Cardiac muscle cell (in vitro differentiated cells and primary cell): ENCODE measurements at regions not wholly inside any gene's neighbourhood (a gene's known extent, or its start where the extent isn't known, plus 50 kb on each side); places are given as distances from the start of the nearest gene placed in this dataset.
A peak's percentile ranks its signal among the peaks of the same experiment; 100 is the strongest.

ENCODE experiments used
- DNase-seq, 2 donors: peaks; one replicate each; pipeline versions ENCODE4 v3.0.0 to v3.0.0-alpha.2; 2010 to 2017; ENCODE audit warnings: low read depth in 1 of 2, low spot score in 1 of 2
- H3K27ac ChIP-seq: fragments of 200-600 bp; sonication (generic); 2 replicates; pipeline ENCODE4 v1.5.1; 2016
- H3K27me3 ChIP-seq: fragments of 200-600 bp; sonication (generic); 2 replicates; pipeline ENCODE4 v1.6.0; 2016; ENCODE audit warnings: control low read depth
- H3K36me3 ChIP-seq: fragments of 200-600 bp; sonication (generic); 2 replicates; pipeline ENCODE4 v1.5.1; 2016; ENCODE audit warnings: control low read depth
- H3K4me1 ChIP-seq: fragments of 200-600 bp; sonication (generic); 2 replicates; pipeline ENCODE4 v1.8.1; 2017; ENCODE audit warnings: low read depth, mild to moderate bottlenecking, mixed run types
- H3K4me3 ChIP-seq: fragments of 200-600 bp; sonication (generic); 2 replicates; pipeline ENCODE4 v1.5.1; 2016; ENCODE audit warnings: mild to moderate bottlenecking
- H3K9me3 ChIP-seq: fragments of 200-600 bp; sonication (generic); 2 replicates; pipeline ENCODE4 v1.5.1; 2017; ENCODE audit warnings: low read depth, mild to moderate bottlenecking, control low read depth
- TF ChIP-seq, protein P1 (sequence below): IDR thresholded peaks from 2 replicates; pipeline ENCODE4 v1.5.1; 2012; ENCODE audit warnings: low read depth, mild to moderate bottlenecking, low read length

DNA sequence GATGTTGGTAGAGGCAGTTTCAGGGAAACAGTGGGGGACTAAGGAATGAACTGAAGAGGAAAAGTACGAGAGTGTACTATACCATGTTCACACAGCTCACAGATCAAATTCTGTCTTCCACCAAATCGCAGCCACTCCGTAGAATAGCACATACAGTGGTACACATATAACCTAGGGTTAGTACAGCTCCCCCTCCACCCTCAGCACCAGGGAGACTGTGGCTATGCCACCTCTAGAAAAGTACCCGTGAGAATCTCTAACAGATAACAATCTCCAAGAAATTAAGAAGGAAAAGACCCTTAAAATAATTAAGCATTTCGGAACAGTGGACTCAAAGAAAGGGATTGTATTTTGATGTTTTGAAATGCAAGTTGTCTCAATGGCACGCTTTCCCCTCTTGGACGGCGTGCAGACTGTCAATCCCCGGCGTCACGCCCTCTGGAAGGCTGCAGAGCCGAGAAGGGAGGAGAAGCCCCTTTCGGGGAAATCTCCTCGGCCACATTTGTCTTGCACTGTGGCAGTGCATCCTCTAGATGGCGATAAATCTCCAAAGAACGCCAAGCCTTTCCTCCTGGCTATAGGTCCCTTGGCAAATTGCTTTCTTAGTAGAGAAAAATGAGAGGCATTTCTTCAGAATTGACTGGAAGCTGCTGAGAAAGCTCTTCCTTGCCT lies 345.0 kb downstream of the REEP3 start:
- H3K9me3 ChIP-seq = no peaks in the 10 kb centered on the region
- peak; percentile 77 to 83 for DNase-seq
- H3K27me3 ChIP-seq = peaks cover 5% of the 10 kb centered on the region
- H3K4me3 ChIP-seq = peak overlapping the region; percentile 9
- TF ChIP-seq, protein P1, sequence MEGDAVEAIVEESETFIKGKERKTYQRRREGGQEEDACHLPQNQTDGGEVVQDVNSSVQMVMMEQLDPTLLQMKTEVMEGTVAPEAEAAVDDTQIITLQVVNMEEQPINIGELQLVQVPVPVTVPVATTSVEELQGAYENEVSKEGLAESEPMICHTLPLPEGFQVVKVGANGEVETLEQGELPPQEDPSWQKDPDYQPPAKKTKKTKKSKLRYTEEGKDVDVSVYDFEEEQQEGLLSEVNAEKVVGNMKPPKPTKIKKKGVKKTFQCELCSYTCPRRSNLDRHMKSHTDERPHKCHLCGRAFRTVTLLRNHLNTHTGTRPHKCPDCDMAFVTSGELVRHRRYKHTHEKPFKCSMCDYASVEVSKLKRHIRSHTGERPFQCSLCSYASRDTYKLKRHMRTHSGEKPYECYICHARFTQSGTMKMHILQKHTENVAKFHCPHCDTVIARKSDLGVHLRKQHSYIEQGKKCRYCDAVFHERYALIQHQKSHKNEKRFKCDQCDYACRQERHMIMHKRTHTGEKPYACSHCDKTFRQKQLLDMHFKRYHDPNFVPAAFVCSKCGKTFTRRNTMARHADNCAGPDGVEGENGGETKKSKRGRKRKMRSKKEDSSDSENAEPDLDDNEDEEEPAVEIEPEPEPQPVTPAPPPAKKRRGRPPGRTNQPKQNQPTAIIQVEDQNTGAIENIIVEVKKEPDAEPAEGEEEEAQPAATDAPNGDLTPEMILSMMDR = peak; percentile 84
- no peaks in the 10 kb centered on the region for H3K36me3 ChIP-seq
- H3K4me1 ChIP-seq = no peaks in the 10 kb centered on the region
- no peak overlapping the region for H3K27ac ChIP-seq

DNA sequence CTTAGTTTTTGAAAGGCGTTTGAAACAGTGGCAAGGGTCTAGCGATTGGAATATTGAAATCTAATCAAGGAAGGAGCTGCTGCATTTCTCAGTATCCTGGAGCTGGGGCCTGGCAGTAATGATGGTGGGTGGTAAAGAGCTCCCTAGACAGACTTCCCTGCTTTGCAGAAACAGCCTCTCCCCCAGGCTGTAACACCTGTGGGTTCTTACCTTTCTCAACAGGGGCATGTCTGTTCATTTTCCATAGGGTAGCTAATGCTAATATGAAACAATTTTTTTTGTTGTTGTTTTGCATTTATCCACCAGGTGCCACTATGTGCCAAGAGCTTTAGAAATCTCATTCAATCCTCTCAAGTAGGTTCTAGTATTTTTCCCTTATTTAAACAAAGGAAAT lies 345.5 kb downstream of the REEP3 start:
- Histone ChIP-seq H3K27ac (no peak overlapping the region), H3K27me3 (peaks cover 5% of the 10 kb centered on the region), H3K4me1 (no peaks in the 10 kb centered on the region), H3K4me3 (no peak overlapping the region), H3K9me3 (no peaks in the 10 kb centered on the region), H3K36me3 (no peaks in the 10 kb centered on the region)
- peak; percentile 35 to 38 for DNase-seq
- TF ChIP-seq, protein P1 = no peak

DNA sequence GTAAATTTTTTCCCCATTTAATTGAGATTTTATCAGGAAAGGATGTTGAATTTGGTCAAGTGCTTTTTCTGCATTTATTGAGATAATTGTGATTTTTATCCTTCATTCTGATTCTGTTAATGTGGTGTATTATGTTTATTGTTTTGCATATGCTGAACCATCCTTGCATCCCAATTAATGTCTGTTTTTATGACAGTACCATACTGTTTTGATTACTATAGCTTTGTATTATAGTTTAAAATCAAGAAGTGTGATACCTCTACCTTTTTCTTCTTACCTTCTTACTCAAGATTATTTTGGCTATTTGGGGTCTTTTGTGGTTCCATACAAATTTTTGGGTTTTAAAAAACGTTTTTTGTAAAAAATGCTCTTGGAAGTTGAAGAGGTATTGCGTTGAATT lies 357.2 kb downstream of the REEP3 start:
- H3K4me1 ChIP-seq = no peaks in the 10 kb centered on the region
- TF ChIP-seq, protein P1 = no peak
- no peaks in the 10 kb centered on the region for H3K36me3 ChIP-seq
- H3K4me3 ChIP-seq = no peak overlapping the region
- H3K9me3 ChIP-seq = no peaks in the 10 kb centered on the region
- no peak for DNase-seq
- no peak overlapping the region for H3K27ac ChIP-seq
- no peaks in the 10 kb centered on the region for H3K27me3 ChIP-seq

DNA sequence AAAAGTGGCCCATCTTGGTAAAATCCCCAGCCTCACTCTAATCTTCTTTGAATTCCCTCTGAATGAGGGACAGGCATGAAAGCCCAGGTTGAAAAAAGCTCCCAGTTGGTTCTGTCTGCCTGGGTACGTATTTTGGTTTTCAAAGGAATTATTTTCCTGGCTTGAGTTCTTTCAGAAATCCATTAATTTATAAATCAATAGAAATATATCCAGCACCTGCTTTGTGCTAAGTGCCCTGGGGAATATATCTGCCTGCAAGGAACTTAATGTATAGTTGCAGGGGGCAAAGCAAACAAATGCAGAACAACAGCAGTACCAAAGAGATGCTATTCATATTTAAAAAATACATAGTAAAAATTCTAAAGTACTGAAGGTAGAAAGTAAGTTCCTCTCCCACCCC lies 362.7 kb downstream of the REEP3 start:
- DNase-seq = no peak
- H3K27me3 ChIP-seq = no peaks in the 10 kb centered on the region
- H3K4me1 ChIP-seq = no peaks in the 10 kb centered on the region
- no peaks in the 10 kb centered on the region for H3K36me3 ChIP-seq
- no peak overlapping the region for H3K4me3 ChIP-seq
- TF ChIP-seq, protein P1 = no peak
- H3K27ac ChIP-seq = no peak overlapping the region
- no peaks in the 10 kb centered on the region for H3K9me3 ChIP-seq

DNA sequence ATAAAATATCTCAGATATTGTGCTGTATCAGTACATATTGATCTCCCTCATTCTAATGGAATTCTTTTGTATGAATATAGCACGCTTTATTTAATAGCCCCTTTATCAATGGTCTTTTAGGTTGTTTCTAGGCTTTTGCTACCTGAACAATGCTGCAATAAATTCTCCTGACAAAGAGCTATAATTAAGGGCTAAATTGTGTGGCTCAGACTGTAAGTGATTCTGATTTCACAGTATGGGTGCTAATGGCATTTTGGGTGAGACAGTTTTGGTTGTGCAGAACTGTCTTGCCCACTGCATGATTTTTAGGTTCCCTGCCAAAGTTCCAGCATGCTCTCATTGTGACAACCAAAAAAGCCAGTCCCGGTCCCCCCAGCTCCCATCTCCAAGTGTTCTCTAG lies 363.2 kb downstream of the REEP3 start:
- H3K27ac ChIP-seq = no peak overlapping the region
- no peak for DNase-seq
- TF ChIP-seq, protein P1 = no peak
- no peak overlapping the region for H3K4me3 ChIP-seq
- H3K36me3 ChIP-seq = no peaks in the 10 kb centered on the region
- H3K9me3 ChIP-seq = no peaks in the 10 kb centered on the region
- no peaks in the 10 kb centered on the region for H3K27me3 ChIP-seq
- H3K4me1 ChIP-seq = no peaks in the 10 kb centered on the region
